ENCODE measurements at regions not wholly inside any gene's neighbourhood (a gene's known extent, or its start where the extent isn't known, plus 50 kb on each side); places are given as distances from the start of the nearest gene placed in this dataset.

DNA sequence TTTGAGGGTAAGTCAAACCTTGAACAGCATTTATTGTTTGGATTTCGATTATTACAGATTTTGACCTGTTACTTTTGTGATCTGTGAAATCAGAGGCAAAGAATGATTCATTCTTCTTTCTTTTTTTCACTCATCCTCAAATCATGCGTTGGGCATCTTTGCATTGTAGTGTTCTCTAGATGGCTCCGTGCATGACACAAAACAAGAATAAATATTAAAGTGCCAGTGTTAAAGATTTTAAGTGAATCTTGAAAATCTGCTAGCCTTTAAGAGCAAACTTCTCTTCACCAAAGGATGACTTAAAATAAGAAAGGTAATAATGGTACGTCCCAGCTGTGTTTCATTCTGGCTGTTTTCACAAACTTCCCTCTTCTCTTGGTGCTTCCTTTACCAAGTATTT lies 361.9 kb upstream of the SMARCA2 start:
- H3F3A ChIP-seq (replicated peaks; ENCODE audit: insufficient read depth): no peaks in the 10 kb centered on the region
- TF ChIP-seq TCF12 (IDR thresholded peaks at IDR 0.05) (no peak), NRF1 (IDR thresholded peaks at IDR 0.05; ENCODE audit: low read depth, low read length) (no peak), GABPA (IDR thresholded peaks at IDR 0.05; ENCODE audit: low read depth) (no peak), CHD2 (IDR thresholded peaks at IDR 0.05; ENCODE audit: low read length, partially characterized antibody) (no peak), RXRA (IDR thresholded peaks at IDR 0.05; ENCODE audit: borderline replicate concordance, low read depth) (no peak), FOXJ3 (CRISPR knock-in tag; IDR thresholded peaks at IDR 0.05) (no peak), ELF1 (IDR thresholded peaks at IDR 0.05) (no peak), SIN3A (IDR thresholded peaks at IDR 0.05; ENCODE audit: borderline replicate concordance, low read depth, low read length) (no peak), RAD21 (IDR thresholded peaks at IDR 0.05; ENCODE audit: low read length) (no peak)
- TF ChIP-seq, protein P1, sequence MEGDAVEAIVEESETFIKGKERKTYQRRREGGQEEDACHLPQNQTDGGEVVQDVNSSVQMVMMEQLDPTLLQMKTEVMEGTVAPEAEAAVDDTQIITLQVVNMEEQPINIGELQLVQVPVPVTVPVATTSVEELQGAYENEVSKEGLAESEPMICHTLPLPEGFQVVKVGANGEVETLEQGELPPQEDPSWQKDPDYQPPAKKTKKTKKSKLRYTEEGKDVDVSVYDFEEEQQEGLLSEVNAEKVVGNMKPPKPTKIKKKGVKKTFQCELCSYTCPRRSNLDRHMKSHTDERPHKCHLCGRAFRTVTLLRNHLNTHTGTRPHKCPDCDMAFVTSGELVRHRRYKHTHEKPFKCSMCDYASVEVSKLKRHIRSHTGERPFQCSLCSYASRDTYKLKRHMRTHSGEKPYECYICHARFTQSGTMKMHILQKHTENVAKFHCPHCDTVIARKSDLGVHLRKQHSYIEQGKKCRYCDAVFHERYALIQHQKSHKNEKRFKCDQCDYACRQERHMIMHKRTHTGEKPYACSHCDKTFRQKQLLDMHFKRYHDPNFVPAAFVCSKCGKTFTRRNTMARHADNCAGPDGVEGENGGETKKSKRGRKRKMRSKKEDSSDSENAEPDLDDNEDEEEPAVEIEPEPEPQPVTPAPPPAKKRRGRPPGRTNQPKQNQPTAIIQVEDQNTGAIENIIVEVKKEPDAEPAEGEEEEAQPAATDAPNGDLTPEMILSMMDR (IDR thresholded peaks at IDR 0.05): no peak
- no peaks in the 10 kb centered on the region for H3K9me2 ChIP-seq
- H3K4me3 ChIP-seq (ENCODE audit: low read depth in 2 of 2, low read length in 1 of 2): no peak overlapping the region
- 11% methylated on average over 4 of the region's 4 CpGs for WGBS (ENCODE audit: low lambda C conversion rate)
- DNase-seq: no peak
- H3K4me2 ChIP-seq: no peak overlapping the region
- H3K36me3 ChIP-seq (replicated peaks in 1 of 2; ENCODE audit: control insufficient read depth in 1 of 2, insufficient read depth in 2 of 2, low read length in 1 of 2): no peaks in the 10 kb centered on the region
- ChIA-PET CTCF (no interaction called here), POLR2A (no interaction called here)
- no peaks in the 10 kb centered on the region for H4K20me1 ChIP-seq (ENCODE audit: insufficient read depth)
- no peaks in the 10 kb centered on the region for H3K4me1 ChIP-seq (ENCODE audit: control insufficient read depth in 1 of 2, insufficient read depth in 2 of 2, low read depth in 1 of 2, low read length in 1 of 2)
- H3K79me2 ChIP-seq (ENCODE audit: insufficient read depth): no peaks in the 10 kb centered on the region
- no peaks in the 10 kb centered on the region for H3K27me3 ChIP-seq (ENCODE audit: insufficient read depth)
- no peak overlapping the region for H3K9ac ChIP-seq
- no peak overlapping the region for H2AFZ ChIP-seq (ENCODE audit: low read depth)
- H3K9me3 ChIP-seq: no peaks in the 10 kb centered on the region
- no peak overlapping the region for H3K27ac ChIP-seq (ENCODE audit: low read depth in 2 of 2, low read length in 1 of 2)

DNA sequence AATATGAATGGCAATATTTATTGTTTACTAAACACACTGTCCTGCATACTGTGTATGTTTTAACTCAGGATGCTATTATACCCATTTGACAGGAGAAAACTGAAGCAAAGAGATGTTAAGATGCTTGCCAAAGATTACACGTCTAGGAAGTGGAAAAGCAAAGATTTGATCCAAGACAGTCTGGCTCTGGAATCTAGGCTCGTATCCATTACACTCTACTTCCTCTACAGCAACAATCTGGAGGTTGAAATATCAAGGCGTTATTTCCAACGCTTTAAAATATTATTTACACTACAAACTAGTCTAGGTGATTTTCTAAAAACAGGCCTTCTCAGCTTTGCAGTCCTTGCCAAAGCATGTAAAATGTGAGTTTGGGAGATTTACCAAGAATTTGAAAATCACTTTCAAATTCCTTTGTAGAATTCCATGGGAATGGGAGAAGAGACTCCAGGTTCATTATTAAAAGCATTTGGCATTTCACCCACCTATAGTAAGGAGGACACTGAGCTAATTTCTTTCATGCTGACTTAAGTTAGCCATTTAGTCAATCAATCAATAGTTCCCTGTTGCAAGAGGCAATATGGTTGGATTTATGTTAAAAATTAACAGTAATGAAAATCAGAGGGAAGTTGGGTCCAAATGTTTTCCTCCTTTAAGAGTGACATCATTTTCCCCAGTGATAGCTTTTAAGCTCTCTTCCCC lies 356.3 kb upstream of the SMARCA2 start:
- no peaks in the 10 kb centered on the region for H3K27me3 ChIP-seq (ENCODE audit: insufficient read depth)
- no peak overlapping the region for H3K27ac ChIP-seq (ENCODE audit: low read depth in 2 of 2, low read length in 1 of 2)
- H3K4me2 ChIP-seq: no peak overlapping the region
- no peak for DNase-seq
- no peaks in the 10 kb centered on the region; the same call in 1 of the 2 replicates for H3K9me3 ChIP-seq
- 20% methylated on average over 4 of the region's 4 CpGs for WGBS (ENCODE audit: low lambda C conversion rate)
- H3K79me2 ChIP-seq (ENCODE audit: insufficient read depth): no peaks in the 10 kb centered on the region
- POLR2A ChIA-PET: no interaction called here
- no peaks in the 10 kb centered on the region for H3F3A ChIP-seq (replicated peaks; ENCODE audit: insufficient read depth)
- no peaks in the 10 kb centered on the region for H3K9me2 ChIP-seq
- H3K4me1 ChIP-seq (ENCODE audit: control insufficient read depth in 1 of 2, insufficient read depth in 2 of 2, low read depth in 1 of 2, low read length in 1 of 2): no peaks in the 10 kb centered on the region
- no peak overlapping the region for H3K4me3 ChIP-seq (ENCODE audit: low read depth in 2 of 2, low read length in 1 of 2)
- H3K36me3 ChIP-seq (replicated peaks in 1 of 2; ENCODE audit: control insufficient read depth in 1 of 2, insufficient read depth in 2 of 2, low read length in 1 of 2): no peaks in the 10 kb centered on the region
- H4K20me1 ChIP-seq (ENCODE audit: insufficient read depth): no peaks in the 10 kb centered on the region
- CTCF ChIA-PET: interaction anchor here (0.6 kb wide), 1 partner anchor 25 kb away, joined by 3 read pairs; no protein-coding TSS in a partner anchor
- TF ChIP-seq GABPA (IDR thresholded peaks at IDR 0.05; ENCODE audit: low read depth) (no peak), MXI1 (IDR thresholded peaks at IDR 0.05; ENCODE audit: low read depth, low read length) (no peak), YY1 (IDR thresholded peaks at IDR 0.05; ENCODE audit: low read depth) (no peak), JUND (IDR thresholded peaks at IDR 0.05) (no peak), POLR2AphosphoS5 (IDR thresholded peaks at IDR 0.05; ENCODE audit: low read depth, low read length) (no peak), NRF1 (IDR thresholded peaks at IDR 0.05; ENCODE audit: low read depth, low read length) (no peak), FOSL2 (IDR thresholded peaks at IDR 0.05; ENCODE audit: borderline replicate concordance, low read depth) (no peak), USF1 (IDR thresholded peaks at IDR 0.05; ENCODE audit: borderline replicate concordance, low read depth) (no peak)
- no peak overlapping the region for H3K9ac ChIP-seq
- H2AFZ ChIP-seq (ENCODE audit: low read depth): no peak overlapping the region
